Lung (tissue), 11 donors: ENCODE measurements at regions not wholly inside any gene's neighbourhood (a gene's known extent, or its start where the extent isn't known, plus 50 kb on each side); places are given as distances from the start of the nearest gene placed in this dataset.

ENCODE experiments used
- ATAC-seq: fragments of 200-7000 bp; cut with Tn5 transposase; one replicate; pipeline ENCODE4 v1.9.1; 2020; ENCODE audit warnings: moderate number of reproducible peaks; ENCODE audit not compliant: insufficient read depth, low FRiP score
- DNase-seq, 3 donors: peaks; one replicate each; pipeline ENCODE4 v3.0.0-alpha.2; 2013 to 2017
- H3K27ac ChIP-seq, 2 donors: one replicate each; pipeline ENCODE4 v1.5.1; 2013; ENCODE audit warnings: mild to moderate bottlenecking in 2 of 2, moderate library complexity in 2 of 2, control low read depth in 1 of 2, inconsistent platforms in 1 of 2, low read depth in 1 of 2, low read length in 1 of 2
- H3K27me3 ChIP-seq, 3 donors: one replicate each; pipeline ENCODE4 v1.5.1; 2013; ENCODE audit warnings: low read length in 2 of 3; ENCODE audit not compliant: control insufficient read depth in 3 of 3, insufficient read depth in 3 of 3
- H3K36me3 ChIP-seq, 4 donors: one replicate each; pipeline ENCODE4 v1.5.1; 2013; ENCODE audit warnings: low read length in 4 of 4, mild to moderate bottlenecking in 1 of 4, moderate library complexity in 1 of 4; ENCODE audit not compliant: control insufficient read depth in 4 of 4, insufficient read depth in 4 of 4
- H3K4me1 ChIP-seq, 5 donors: one replicate each; pipeline ENCODE4 v1.5.1; 2013; ENCODE audit warnings: low read length in 5 of 5, mild to moderate bottlenecking in 2 of 5, moderate library complexity in 1 of 5; ENCODE audit not compliant: control insufficient read depth in 5 of 5, insufficient read depth in 5 of 5
- H3K4me3 ChIP-seq: one replicate; pipeline ENCODE4 v1.5.1; 2013; ENCODE audit warnings: mild to moderate bottlenecking, control low read depth, moderate library complexity
- H3K9ac ChIP-seq, 2 donors: one replicate each; pipeline ENCODE4 v1.5.1; 2013; ENCODE audit warnings: low read length in 2 of 2, control low read depth in 1 of 2; ENCODE audit not compliant: insufficient read depth in 1 of 2
- H3K9me3 ChIP-seq, 4 donors: one replicate each; pipeline ENCODE4 v1.5.1; 2013; ENCODE audit warnings: low read length in 3 of 4, mild to moderate bottlenecking in 1 of 4, moderate library complexity in 1 of 4; ENCODE audit not compliant: control insufficient read depth in 4 of 4, insufficient read depth in 3 of 4
- CTCF ChIP-seq: IDR thresholded peaks from 2 replicates; pipeline ENCODE4 v1.5.1; 2012; ENCODE audit warnings: mild to moderate bottlenecking; ENCODE audit errors: control extremely low read depth, extremely low read depth
- WGBS, 2 donors: extraction: QIAGEN DNeasy Blood & Tissue Kit; methylation state at CpG; one replicate each; pipeline ENCODE4 v1.1.7; 2013; 5-methylcytosine and 5-hydroxymethylcytosine counted together
- donor health status: control.
- donor health status: control.
- donor health status: Bipolar disorder and iron deficiency.
- donor health status: healthy.
- donor health status: DM: yes; HTN: yes; CAD: no.

- no peaks in the 10 kb centered on the region for H3K27me3 ChIP-seq
- H3K36me3 ChIP-seq, result no peaks in the 10 kb centered on the region
- no peak for TF ChIP-seq CTCF
- H3K27ac ChIP-seq, result no peak overlapping the region
- H3K9me3 ChIP-seq, result peaks cover 0 to 4% (median 2%) of the 10 kb centered on the region in 4 donors
- no peak for DNase-seq
- no peak for ATAC-seq
- H3K9ac ChIP-seq, result no peak overlapping the region
- H3K4me1 ChIP-seq, result no peaks in the 10 kb centered on the region
- H3K4me3 ChIP-seq, result no peak overlapping the region
These were observed 394.2 kb downstream of the IRX2 start for GRCh38 chr5:2357309-2357708.

- Histone ChIP-seq H3K4me3 (no peak overlapping the region), H3K4me1 (no peaks in the 10 kb centered on the region), H3K9me3 (peaks cover 0 to 4% (median 2%) of the 10 kb centered on the region in 4 donors), H3K36me3 (no peaks in the 10 kb centered on the region), H3K9ac (no peak overlapping the region), H3K27ac (no peak overlapping the region), H3K27me3 (no peaks in the 10 kb centered on the region)
- WGBS, 2 donors, result 71 to 73% methylated on average over 2 of the region's 2 CpGs
- TF ChIP-seq CTCF, result no peak
- no peak for DNase-seq
- no peak for ATAC-seq
These were observed 395.6 kb downstream of the IRX2 start for GRCh38 chr5:2355859-2356258.

DNA sequence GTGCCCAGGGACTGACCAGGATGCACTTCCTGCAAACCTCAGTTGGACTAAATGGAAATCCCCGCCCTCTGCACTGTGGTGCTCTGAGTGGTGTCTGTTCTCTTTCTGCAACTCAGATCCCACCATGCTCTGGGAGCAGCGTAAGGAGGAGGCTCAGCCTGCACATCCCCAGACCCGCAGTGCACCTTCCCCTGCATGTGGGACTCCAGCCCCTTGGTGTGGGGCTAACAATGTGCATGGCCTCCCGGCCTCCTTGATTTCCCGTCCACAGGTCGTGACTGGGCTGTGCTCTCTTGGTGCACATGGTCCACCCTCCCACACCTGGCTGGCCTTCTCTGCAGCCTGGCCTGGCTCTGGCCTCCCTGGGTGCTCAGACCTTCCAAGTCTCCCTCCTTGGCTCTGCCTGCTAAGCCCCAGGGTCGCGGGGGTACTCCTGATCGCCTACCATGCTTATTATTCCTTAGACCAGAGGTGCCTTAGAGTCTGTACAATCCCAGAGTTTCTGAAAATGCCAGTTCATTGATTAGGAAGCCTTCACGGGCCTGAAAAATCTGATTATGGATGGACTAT lies 397.5 kb downstream of the IRX2 start:
- no peak overlapping the region for H3K27ac ChIP-seq
- no peak overlapping the region for H3K9ac ChIP-seq
- no peaks in the 10 kb centered on the region for H3K27me3 ChIP-seq
- peaks cover 0 to 4% (median 2%) of the 10 kb centered on the region in 4 donors for H3K9me3 ChIP-seq
- DNase-seq (no peak), ATAC-seq (no peak)
- 85 to 92% methylated on average over 10 of the region's 10 CpGs for WGBS, 2 donors
- no peaks in the 10 kb centered on the region for H3K36me3 ChIP-seq
- TF ChIP-seq CTCF, result no peak
- H3K4me1 ChIP-seq, result no peaks in the 10 kb centered on the region
- no peak overlapping the region for H3K4me3 ChIP-seq

DNA sequence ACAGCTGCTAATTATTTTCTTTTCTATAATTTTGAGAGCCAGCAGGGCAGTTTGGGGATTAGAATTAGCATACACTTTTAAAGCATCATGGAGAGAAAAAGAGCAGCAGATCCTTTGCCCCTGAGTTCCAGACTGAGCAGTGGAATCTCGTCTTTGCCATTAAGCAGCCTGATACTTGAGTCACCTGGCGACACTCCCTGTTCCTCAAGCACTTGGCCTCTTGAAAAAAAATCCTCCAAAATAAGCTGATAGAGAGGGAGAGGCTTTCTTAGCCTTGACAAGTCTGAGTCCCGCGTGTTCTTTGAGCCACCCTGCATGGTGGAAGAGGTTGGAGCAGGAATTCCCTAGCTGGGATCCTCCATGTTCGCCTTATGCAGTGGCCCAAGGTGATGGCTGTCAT lies 398.3 kb downstream of the IRX2 start:
- Histone ChIP-seq H3K27ac (no peak overlapping the region), H3K9me3 (peaks cover 0 to 4% (median 2%) of the 10 kb centered on the region in 4 donors), H3K4me1 (no peaks in the 10 kb centered on the region), H3K9ac (no peak overlapping the region), H3K27me3 (no peaks in the 10 kb centered on the region), H3K36me3 (no peaks in the 10 kb centered on the region), H3K4me3 (no peak overlapping the region)
- TF ChIP-seq CTCF, result no peak
- no peak for DNase-seq
- no peak for ATAC-seq
- WGBS, 2 donors, result 61 to 82% methylated on average over 5 of the region's 5 CpGs
